ENCODE measurements at regions not wholly inside any gene's neighbourhood (a gene's known extent, or its start where the extent isn't known, plus 50 kb on each side); places are given as distances from the start of the nearest gene placed in this dataset.

DNA sequence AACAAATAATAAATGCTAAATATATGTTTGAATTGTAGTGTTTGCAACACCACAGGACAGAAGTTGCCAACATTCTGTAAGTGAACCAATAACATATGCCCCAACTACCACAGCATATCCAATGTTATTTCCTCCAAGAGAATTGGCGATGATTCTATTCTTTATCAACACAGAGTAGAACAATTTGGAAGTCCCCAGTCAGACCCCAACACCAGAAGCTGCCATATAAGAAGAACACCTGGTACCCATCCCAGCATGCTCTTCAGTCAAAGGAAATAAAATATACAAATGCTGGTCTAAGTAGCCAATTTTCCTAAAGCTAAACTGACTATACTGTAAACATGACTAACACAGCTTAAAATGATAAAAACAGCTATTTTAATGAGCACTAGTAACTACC, 145.7 kb downstream of the KLF12 start:
- TF ChIP-seq, protein P1, sequence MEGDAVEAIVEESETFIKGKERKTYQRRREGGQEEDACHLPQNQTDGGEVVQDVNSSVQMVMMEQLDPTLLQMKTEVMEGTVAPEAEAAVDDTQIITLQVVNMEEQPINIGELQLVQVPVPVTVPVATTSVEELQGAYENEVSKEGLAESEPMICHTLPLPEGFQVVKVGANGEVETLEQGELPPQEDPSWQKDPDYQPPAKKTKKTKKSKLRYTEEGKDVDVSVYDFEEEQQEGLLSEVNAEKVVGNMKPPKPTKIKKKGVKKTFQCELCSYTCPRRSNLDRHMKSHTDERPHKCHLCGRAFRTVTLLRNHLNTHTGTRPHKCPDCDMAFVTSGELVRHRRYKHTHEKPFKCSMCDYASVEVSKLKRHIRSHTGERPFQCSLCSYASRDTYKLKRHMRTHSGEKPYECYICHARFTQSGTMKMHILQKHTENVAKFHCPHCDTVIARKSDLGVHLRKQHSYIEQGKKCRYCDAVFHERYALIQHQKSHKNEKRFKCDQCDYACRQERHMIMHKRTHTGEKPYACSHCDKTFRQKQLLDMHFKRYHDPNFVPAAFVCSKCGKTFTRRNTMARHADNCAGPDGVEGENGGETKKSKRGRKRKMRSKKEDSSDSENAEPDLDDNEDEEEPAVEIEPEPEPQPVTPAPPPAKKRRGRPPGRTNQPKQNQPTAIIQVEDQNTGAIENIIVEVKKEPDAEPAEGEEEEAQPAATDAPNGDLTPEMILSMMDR (IDR thresholded peaks at IDR 0.05; ENCODE audit: borderline replicate concordance, insufficient read depth, low read depth, low read length) = no peak
- no peak overlapping the region for H3K4me3 ChIP-seq (ENCODE audit: low read depth, low read length)

DNA sequence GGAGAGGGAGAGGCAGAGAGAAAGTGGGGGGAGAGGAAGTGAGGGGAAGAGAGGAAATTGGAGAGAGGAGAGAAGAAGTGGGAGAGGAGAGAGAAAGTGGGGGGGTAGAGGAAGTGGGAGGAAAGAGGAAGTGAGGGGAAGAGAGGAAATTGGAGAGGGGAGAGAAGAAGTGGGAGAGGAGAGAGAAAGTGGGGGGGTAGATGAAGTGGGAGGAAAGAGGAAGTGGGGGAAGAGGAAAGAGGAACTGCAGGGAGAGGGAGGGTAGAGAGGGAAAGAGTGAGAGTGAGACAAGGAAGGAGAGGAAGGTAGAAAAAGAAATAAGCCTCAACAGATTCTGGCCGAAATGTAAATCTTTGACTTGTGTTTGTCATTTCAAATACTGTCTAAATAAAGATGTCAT, 146.6 kb downstream of the KLF12 start:
- H3K4me3 ChIP-seq (ENCODE audit: low read depth, low read length) = no peak overlapping the region
- TF ChIP-seq, protein P1 (IDR thresholded peaks at IDR 0.05; ENCODE audit: borderline replicate concordance, insufficient read depth, low read depth, low read length) = no peak

DNA sequence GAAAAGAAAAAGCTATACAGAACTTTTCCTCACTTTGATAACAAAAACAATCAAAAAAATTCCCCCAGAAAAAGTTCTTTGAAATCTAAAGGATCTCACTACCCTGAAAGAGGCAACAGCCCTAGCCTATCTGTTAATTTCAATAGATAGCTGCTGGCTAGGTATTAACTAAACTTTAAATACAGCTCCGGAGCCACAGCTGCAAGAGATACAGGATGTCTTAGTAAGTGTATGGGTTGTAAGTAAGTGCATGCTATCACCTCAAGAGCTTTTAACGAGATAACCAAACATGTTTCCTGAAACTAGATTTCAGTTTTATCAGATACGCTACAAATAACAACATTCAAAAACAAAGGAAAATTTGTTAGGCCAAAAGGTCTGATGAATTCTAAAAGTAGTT, 148.4 kb downstream of the KLF12 start:
- TF ChIP-seq, protein P1 (IDR thresholded peaks at IDR 0.05; ENCODE audit: borderline replicate concordance, insufficient read depth, low read depth, low read length) = no peak
- no peak overlapping the region for H3K4me3 ChIP-seq (ENCODE audit: low read depth, low read length)

DNA sequence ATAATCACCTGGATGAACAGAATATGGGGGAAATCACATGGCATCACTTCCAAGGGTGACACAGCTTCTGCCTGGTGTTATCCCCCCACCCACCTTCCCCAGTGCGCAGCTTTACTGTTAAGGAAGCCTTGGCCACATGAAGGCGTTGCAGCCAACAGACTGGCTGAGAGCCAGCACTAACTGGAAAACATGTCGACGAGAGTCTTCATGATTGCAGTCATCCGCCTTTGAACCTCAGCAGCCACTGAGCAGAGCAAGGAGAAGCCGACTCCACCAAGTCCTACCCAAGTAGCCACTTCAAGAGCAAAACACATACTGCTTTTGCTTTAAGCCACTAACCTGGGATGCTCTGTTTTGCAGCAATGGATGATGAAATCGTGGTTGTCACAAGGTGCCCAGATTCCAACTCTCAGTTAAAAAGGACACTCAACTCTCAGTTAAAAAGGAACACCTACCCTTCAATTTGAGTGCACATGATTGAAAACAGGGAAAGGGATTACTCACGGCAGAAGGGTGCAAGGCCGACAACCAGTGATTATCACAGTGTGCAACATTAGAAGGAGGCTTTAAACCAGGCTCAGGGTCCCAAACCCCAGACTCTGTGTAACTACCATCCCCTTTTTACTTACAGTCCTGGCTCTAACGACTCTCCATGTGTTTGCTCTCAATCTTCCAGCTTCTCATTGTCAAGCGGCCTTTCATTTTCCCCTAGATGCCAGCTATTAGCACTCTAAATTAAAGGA, 149.1 kb downstream of the KLF12 start:
- no peak overlapping the region for H3K4me3 ChIP-seq (ENCODE audit: low read depth, low read length)
- TF ChIP-seq, protein P1 (IDR thresholded peaks at IDR 0.05; ENCODE audit: borderline replicate concordance, insufficient read depth, low read depth, low read length) = no peak

DNA sequence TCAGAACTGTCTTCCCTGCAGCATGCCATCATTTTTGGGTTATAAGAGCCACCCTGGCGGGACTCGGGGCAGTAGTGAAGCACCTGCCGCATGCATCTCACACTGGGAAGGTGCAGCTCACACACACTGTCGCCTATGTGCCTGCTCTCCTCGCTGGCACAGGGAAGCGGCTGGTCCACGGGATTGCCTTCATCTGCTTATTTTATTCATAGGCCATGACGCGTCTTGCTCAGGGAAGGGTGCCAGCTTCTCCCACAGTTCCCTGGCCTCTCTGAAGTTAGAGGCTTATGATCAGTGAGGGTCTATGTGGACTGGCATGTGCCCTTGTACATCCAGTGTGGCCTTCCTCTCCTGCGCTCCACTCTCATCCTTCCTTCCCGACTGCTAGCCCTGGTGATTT, 150.0 kb downstream of the KLF12 start:
- no peak overlapping the region for H3K4me3 ChIP-seq (ENCODE audit: low read depth, low read length)
- TF ChIP-seq, protein P1 (IDR thresholded peaks at IDR 0.05; ENCODE audit: borderline replicate concordance, insufficient read depth, low read depth, low read length) = no peak

DNA sequence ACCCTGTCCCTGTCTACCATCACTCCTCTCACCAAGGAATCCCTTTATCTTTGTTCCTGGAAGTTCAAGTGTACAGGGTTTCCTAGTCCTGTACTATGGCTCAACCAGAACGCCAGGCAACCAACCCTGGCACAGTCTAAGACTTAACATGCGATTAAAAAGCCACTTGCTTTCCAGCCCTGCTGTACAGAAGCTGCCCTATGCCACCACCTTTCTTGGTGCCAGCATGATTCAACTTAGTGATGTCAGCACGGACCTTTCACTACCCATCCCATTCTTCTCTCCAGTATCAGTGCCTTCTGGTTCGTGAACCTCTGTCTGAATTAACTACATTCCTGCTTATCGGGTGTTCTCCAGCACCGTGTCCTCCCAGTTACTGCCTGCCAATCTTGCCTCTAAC, 151.1 kb downstream of the KLF12 start:
- TF ChIP-seq, protein P1 (IDR thresholded peaks at IDR 0.05; ENCODE audit: borderline replicate concordance, insufficient read depth, low read depth, low read length) = no peak
- H3K4me3 ChIP-seq (ENCODE audit: low read depth, low read length) = no peak overlapping the region

DNA sequence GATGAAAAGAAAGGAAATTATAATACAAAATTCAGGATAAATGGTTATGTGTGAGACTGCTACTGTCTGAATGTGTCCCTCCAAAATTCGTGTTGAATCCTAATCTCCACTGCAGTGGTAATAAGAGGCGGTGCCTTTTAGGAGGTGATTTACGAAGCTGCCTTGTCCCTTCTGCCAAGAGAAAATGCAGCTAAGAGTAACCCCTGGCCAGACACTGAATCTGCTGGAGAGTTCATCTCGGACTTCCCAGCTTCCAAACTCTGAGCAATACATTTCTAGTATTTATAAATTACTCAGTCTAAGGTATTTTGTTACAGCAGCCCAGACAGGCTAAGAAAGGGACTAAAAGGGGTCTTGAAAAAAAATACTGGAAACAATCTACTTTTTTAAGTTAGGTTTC, 152.6 kb downstream of the KLF12 start:
- no peak overlapping the region for H3K4me3 ChIP-seq (ENCODE audit: low read depth, low read length)
- TF ChIP-seq, protein P1 (IDR thresholded peaks at IDR 0.05; ENCODE audit: borderline replicate concordance, insufficient read depth, low read depth, low read length) = no peak

Measured in GM12875 (cell line).